Tibial nerve (tissue), 4 donors: ENCODE measurements at regions not wholly inside any gene's neighbourhood (a gene's known extent, or its start where the extent isn't known, plus 50 kb on each side); places are given as distances from the start of the nearest gene placed in this dataset.
"Not testable (repeated sequence)": the region's sequence is repeated elsewhere in the genome, so short reads cannot be mapped to it uniquely, and the experiment has no call there.

Source experiments
- DNase-seq, 2 donors: peaks; one replicate each; pipeline ENCODE4 v3.0.0-alpha.2; 2019; ENCODE audit warnings: low spot score in 2 of 2
- H3K27ac ChIP-seq, 4 donors: fragments of 200-600 bp; sonication (generic) in 3 of 4; one replicate each; pipeline ENCODE4 v1.5.1; 2017 to 2019; ENCODE audit warnings: mild to moderate bottlenecking in 1 of 4
- H3K27me3 ChIP-seq, 2 donors: fragments of 200-600 bp; sonication (generic) in 1 of 2; one replicate each; pipeline versions ENCODE4 v1.5.1 to v1.6.0; 2017 to 2019
- H3K36me3 ChIP-seq, 3 donors: fragments of 200-600 bp; sonication (generic); one replicate each; pipeline ENCODE4 v1.5.1; 2018 to 2019
- H3K4me1 ChIP-seq, 4 donors: fragments of 200-600 bp; sonication (generic) in 3 of 4; one replicate each; pipeline ENCODE4 v1.5.1; 2017 to 2019
- H3K4me3 ChIP-seq, 4 donors: fragments of 200-600 bp; sonication (generic) in 3 of 4; one replicate each; pipeline ENCODE4 v1.5.1; 2017 to 2019; ENCODE audit warnings: mild to moderate bottlenecking in 1 of 4, moderate library complexity in 1 of 4
- H3K9me3 ChIP-seq, 4 donors: fragments of 200-600 bp; sonication (generic) in 3 of 4; one replicate each; pipeline ENCODE4 v1.5.1; 2017 to 2019
- CTCF ChIP-seq, 5 experiments: fragments of 200-600 bp in 3 of 5; fragments of 450-650 bp in 2 of 5; sonication (generic) in 3 of 5; IDR thresholded peaks; one replicate each; pipeline ENCODE4 v1.5.1; 2016 to 2019; ENCODE audit warnings: antibody characterized with exemption in 5 of 5, mild to moderate bottlenecking in 3 of 5, moderate library complexity in 2 of 5
- EP300 ChIP-seq, 2 donors: sonication (generic); formaldehyde crosslinking; IDR thresholded peaks; one replicate each; pipeline ENCODE4 v1.6.1; 2017; ENCODE audit warnings: antibody characterized with exemption in 2 of 2, mild to moderate bottlenecking in 1 of 2
- POLR2A ChIP-seq, 2 donors: fragments of 450-650 bp; IDR thresholded peaks; one replicate each; pipeline ENCODE4 v1.6.1; 2017; ENCODE audit warnings: antibody characterized with exemption in 2 of 2, mild to moderate bottlenecking in 2 of 2, moderate library complexity in 2 of 2
- WGBS, 2 donors: methylation state at CpG; one replicate each; pipeline ENCODE4 v1.1.5; 2018; 5-methylcytosine and 5-hydroxymethylcytosine counted together

DNA sequence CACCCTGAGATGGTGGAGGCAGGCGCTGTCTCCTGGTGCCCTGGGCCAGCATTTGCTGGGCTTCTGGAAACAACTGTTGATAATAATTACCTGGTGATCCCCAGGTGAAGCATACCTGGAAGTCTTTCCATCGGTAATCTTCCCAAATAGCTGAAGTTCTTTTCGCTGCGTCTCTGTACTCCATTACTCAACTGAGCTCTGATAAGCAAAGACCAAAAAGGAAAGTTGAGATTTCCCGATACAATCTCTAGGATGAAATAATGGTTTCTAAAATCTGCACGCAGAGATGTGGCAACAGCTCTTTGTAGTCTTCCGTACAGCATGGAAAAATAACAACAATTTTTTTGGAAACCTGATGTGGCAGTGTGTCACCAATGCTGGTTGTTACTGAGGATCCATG lies 226.5 kb downstream of the GATA3 start:
- DNase-seq, result no peak
- H3K36me3 ChIP-seq, result no peaks in the 10 kb centered on the region
- H3K27me3 ChIP-seq, result no peaks in the 10 kb centered on the region
- no peak overlapping the region for H3K27ac ChIP-seq
- H3K9me3 ChIP-seq, result no peaks in the 10 kb centered on the region
- no peaks in the 10 kb centered on the region for H3K4me1 ChIP-seq
- H3K4me3 ChIP-seq, result no peak overlapping the region
- TF ChIP-seq CTCF (IDR thresholded peaks at IDR 0.05), result no peak
- 95 to 96% methylated on average over 7 of the region's 7 CpGs for WGBS, 2 donors

DNA sequence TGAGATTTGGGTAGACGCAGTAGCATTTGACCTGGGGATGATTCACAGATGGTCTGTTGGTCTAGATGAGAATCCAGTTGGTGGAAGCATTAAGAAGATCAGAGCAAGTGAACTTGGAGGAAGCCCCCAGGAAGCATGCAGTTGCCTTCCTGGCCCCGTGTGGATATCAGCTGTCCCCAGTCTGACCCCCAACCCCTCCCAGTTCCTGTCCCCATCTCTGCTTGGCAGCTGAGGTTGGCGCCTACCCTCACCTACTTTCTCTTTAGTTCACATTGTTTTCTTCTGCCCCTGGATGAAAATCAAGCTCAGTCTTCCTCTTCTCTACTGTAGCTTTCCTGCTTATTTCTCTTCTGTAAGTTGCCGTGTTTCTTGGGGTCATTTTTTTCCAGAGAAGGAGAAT lies 227.9 kb downstream of the GATA3 start:
- Histone ChIP-seq H3K9me3 (no peaks in the 10 kb centered on the region), H3K36me3 (no peaks in the 10 kb centered on the region)
- 67 to 71% methylated on average over 4 of the region's 4 CpGs for WGBS, 2 donors

GRCh38 chr10:8283166-8283905 lies 228.8 kb downstream of the GATA3 start:
- TF ChIP-seq POLR2A (IDR thresholded peaks at IDR 0.05), result no peak
- no peaks in the 10 kb centered on the region for H3K27me3 ChIP-seq
- no peak overlapping the region for H3K27ac ChIP-seq
- H3K4me1 ChIP-seq, result no peaks in the 10 kb centered on the region
- 87 to 88% methylated on average over 7 of the region's 7 CpGs for WGBS, 2 donors
- H3K9me3 ChIP-seq, result no peaks in the 10 kb centered on the region
- H3K4me3 ChIP-seq, result no peak overlapping the region
- no peaks in the 10 kb centered on the region for H3K36me3 ChIP-seq
- DNase-seq, result no peak

More for the DNA sequence above, 227.9 kb downstream of the GATA3 start:
- Histone ChIP-seq H3K4me1 (no peaks in the 10 kb centered on the region), H3K27ac (no peak overlapping the region), H3K4me3 (no peak overlapping the region), H3K27me3 (no peaks in the 10 kb centered on the region)
- DNase-seq, result no peak
- TF ChIP-seq POLR2A (IDR thresholded peaks at IDR 0.05), result no peak

DNA sequence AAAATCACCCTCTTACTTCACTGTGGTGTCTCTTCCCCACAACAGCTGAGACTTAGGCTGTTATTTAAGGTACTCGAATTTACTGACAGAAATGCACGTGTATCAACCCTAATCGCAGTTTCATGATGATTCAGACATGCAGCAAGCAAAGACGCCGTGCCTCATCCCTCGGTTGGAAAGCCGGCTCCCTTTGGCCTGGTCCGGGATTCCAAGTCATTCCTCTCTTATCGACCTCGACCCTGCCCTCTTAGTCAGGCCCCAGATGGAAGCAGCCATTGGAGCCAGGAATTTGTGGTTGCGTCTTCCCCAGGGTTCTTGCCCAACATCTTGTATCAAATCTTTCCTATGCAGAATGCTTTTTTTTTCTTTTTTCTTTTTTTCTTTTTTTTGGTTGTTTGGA lies 229.5 kb downstream of the GATA3 start:
- Histone ChIP-seq H3K27me3 (no peaks in the 10 kb centered on the region), H3K9me3 (no peaks in the 10 kb centered on the region), H3K27ac (no peak overlapping the region), H3K36me3 (no peaks in the 10 kb centered on the region), H3K4me3 (no peak overlapping the region), H3K4me1 (no peaks in the 10 kb centered on the region)
- TF ChIP-seq EP300 (IDR thresholded peaks at IDR 0.05), result no peak
- TF ChIP-seq CTCF (IDR thresholded peaks at IDR 0.05), result no peak
- TF ChIP-seq POLR2A (IDR thresholded peaks at IDR 0.05), result no peak
- 90 to 92% methylated on average over 11 of the region's 11 CpGs for WGBS, 2 donors
- DNase-seq, result no peak

DNA sequence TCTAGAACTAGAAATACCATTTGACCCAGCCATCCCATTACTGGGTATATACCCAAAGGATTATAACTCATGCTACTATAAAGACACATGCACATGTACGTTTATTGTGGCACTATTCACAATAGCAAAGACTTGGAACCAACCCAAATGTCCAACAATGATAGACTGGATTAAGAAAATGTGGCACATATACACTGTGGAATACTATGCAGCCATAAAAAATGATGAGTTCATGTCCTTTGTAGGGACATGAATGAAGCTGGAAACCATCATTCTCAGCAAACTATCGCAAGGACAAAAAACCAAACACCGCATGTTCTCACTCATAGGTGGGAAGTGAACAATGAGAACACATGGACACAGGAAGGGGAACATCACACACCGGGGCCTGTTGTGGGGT lies 231.5 kb downstream of the GATA3 start:
- H3K4me1 ChIP-seq, H3K27ac ChIP-seq, H3K9me3 ChIP-seq, H3K36me3 ChIP-seq, H3K27me3 ChIP-seq, DNase-seq, H3K4me3 ChIP-seq: not testable (repeated sequence)
- 89 to 91% methylated on average over 4 of the region's 4 CpGs for WGBS, 2 donors

DNA sequence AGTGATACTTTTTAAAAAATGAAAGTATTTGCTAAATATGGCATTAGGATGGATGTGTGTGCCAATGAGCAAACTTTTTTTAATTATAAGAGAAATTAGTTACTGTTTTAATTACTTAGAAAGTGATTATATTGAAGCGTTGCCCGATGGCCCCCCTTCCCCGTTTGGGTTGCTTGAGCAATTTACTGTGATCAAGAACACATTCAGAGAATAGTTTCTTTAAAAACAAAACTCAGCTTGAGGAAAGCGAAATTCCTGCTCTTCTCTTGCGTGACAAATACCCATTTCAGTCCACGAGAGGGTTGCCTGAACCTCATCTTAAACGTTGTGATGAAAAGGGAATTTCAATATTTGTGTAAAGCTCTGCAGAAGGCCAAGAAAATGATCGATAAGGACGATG lies 234.1 kb downstream of the GATA3 start:
- H3K4me3 ChIP-seq, result no peak overlapping the region
- no peak for DNase-seq
- H3K36me3 ChIP-seq, result no peaks in the 10 kb centered on the region
- no peak overlapping the region for H3K27ac ChIP-seq
- no peaks in the 10 kb centered on the region for H3K9me3 ChIP-seq
- H3K4me1 ChIP-seq, result no peaks in the 10 kb centered on the region
- TF ChIP-seq CTCF (IDR thresholded peaks at IDR 0.05), result no peak
- TF ChIP-seq EP300 (IDR thresholded peaks at IDR 0.05), result no peak
- TF ChIP-seq POLR2A (IDR thresholded peaks at IDR 0.05), result no peak
- H3K27me3 ChIP-seq, result no peaks in the 10 kb centered on the region
- 78 to 82% methylated on average over 9 of the region's 9 CpGs for WGBS, 2 donors
